Body of pancreas (tissue), 4 donors: ENCODE measurements at regions not wholly inside any gene's neighbourhood (a gene's known extent, or its start where the extent isn't known, plus 50 kb on each side); places are given as distances from the start of the nearest gene placed in this dataset.
"Not testable (repeated sequence)": the region's sequence is repeated elsewhere in the genome, so short reads cannot be mapped to it uniquely, and the experiment has no call there.

ENCODE experiments used
- ATAC-seq: fragments of 150-250 bp; one replicate; pipeline ENCODE4 v1.9.1; 2016
- DNase-seq, 4 donors: peaks; one replicate each; pipeline ENCODE4 v3.0.0-alpha.2; 2019
- H3K27ac ChIP-seq, 4 donors: fragments of 200-600 bp; sonication (generic); 1 replicate in 3 of 4; 2 replicates in 1 of 4; pipeline versions ENCODE4 v1.5.1 to v1.6.1; 2016 to 2019; ENCODE audit warnings: mild to moderate bottlenecking in 1 of 4, mixed read lengths in 1 of 4, moderate library complexity in 1 of 4
- H3K27me3 ChIP-seq, 2 donors: fragments of 200-600 bp; sonication (generic); one replicate each; pipeline ENCODE4 v1.6.0; 2016; ENCODE audit warnings: mild to moderate bottlenecking in 1 of 2
- H3K36me3 ChIP-seq, 2 donors: fragments of 200-600 bp; sonication (generic); replicated peaks in 1 of 2; 2 replicates each; pipeline ENCODE4 v1.5.1; 2016; ENCODE audit warnings: low read depth in 2 of 2; ENCODE audit not compliant: insufficient read depth in 1 of 2
- H3K4me1 ChIP-seq: fragments of 200-600 bp; sonication (generic); one replicate; pipeline ENCODE4 v1.6.0; 2016
- H3K4me3 ChIP-seq, 2 donors: fragments of 200-600 bp; sonication (generic); 1 replicate in 1 of 2; 2 replicates in 1 of 2; pipeline ENCODE4 v1.5.1; 2016 to 2019
- H3K9me3 ChIP-seq, 3 donors: fragments of 200-600 bp; sonication (generic); 1 replicate in 2 of 3; 2 replicates in 1 of 3; pipeline ENCODE4 v1.5.1; 2016
- CTCF ChIP-seq, 7 experiments: fragments of 450-650 bp in 4 of 7; fragments of 200-600 bp in 3 of 7; sonication (generic) in 3 of 7; IDR thresholded peaks; one replicate each; pipeline ENCODE4 v1.5.1; 2016 to 2019; ENCODE audit warnings: antibody characterized with exemption in 7 of 7
- POLR2A ChIP-seq, 3 donors: fragments of 450-650 bp; IDR thresholded peaks; one replicate each; pipeline ENCODE4 v1.6.1; 2016; ENCODE audit warnings: antibody characterized with exemption in 3 of 3, mild to moderate bottlenecking in 2 of 3
- WGBS, 2 donors: methylation state at CpG; one replicate each; pipeline ENCODE4 v1.1.5; 2017; 5-methylcytosine and 5-hydroxymethylcytosine counted together
- intact Hi-C: fragments of 100-400 bp; cut with DNase I; formaldehyde crosslinking; loops from one replicate; pipeline ENCODE4 v1.15.1; 2023

- no peak overlapping the region for H3K4me3 ChIP-seq
- H3K27me3 ChIP-seq = no peaks in the 10 kb centered on the region
- TF ChIP-seq POLR2A (IDR thresholded peaks at IDR 0.05) (no peak), CTCF (IDR thresholded peaks at IDR 0.05) (no peak)
- DNase-seq (no peak), ATAC-seq (no peak)
- intact Hi-C loops = no loop called here
- H3K36me3 ChIP-seq = no peaks in the 10 kb centered on the region
- WGBS, 2 donors = 64 to 72% methylated on average over 3 of the region's 3 CpGs
- no peaks in the 10 kb centered on the region for H3K9me3 ChIP-seq
- no peak overlapping the region for H3K27ac ChIP-seq
- H3K4me1 ChIP-seq = peaks cover 3% of the 10 kb centered on the region
These were observed 1536.3 kb downstream of the FAM181B start for GRCh38 chr11:81197396-81197795.

GRCh38 chr11:81192516-81192915 is 1541.1 kb downstream of the FAM181B start:
- no peak overlapping the region for H3K4me3 ChIP-seq
- no peaks in the 10 kb centered on the region for H3K27me3 ChIP-seq
- peaks cover 4% of the 10 kb centered on the region for H3K4me1 ChIP-seq
- intact Hi-C loops = no loop called here
- TF ChIP-seq CTCF (IDR thresholded peaks at IDR 0.05) (no peak), POLR2A (IDR thresholded peaks at IDR 0.05) (no peak)
- no peak overlapping the region for H3K27ac ChIP-seq
- no peaks in the 10 kb centered on the region for H3K36me3 ChIP-seq
- DNase-seq (no peak), ATAC-seq (no peak)
- no peaks in the 10 kb centered on the region for H3K9me3 ChIP-seq

- DNase-seq (no peak), ATAC-seq (no peak)
- H3K36me3 ChIP-seq = no peaks in the 10 kb centered on the region
- H3K27me3 ChIP-seq = no peaks in the 10 kb centered on the region
- H3K4me3 ChIP-seq = no peak overlapping the region
- intact Hi-C loops = no loop called here
- H3K9me3 ChIP-seq = no peaks in the 10 kb centered on the region
- TF ChIP-seq CTCF (IDR thresholded peaks at IDR 0.05) (no peak), POLR2A (IDR thresholded peaks at IDR 0.05) (no peak)
- H3K27ac ChIP-seq = no peak overlapping the region
- H3K4me1 ChIP-seq = peaks cover 4% of the 10 kb centered on the region
These were observed 1543.1 kb downstream of the FAM181B start for GRCh38 chr11:81190546-81190945.

- H3K36me3 ChIP-seq, H3K4me1 ChIP-seq, ATAC-seq, intact Hi-C loops, DNase-seq, H3K27me3 ChIP-seq, H3K9me3 ChIP-seq, H3K27ac ChIP-seq, H3K4me3 ChIP-seq: not testable (repeated sequence)
- 60 to 66% methylated on average over 7 of the region's 7 CpGs for WGBS, 2 donors
These were observed 1546.6 kb downstream of the FAM181B start for GRCh38 chr11:81187033-81187432.

GRCh38 chr11:81174646-81175330 is 1558.9 kb downstream of the FAM181B start:
- Histone ChIP-seq H3K27me3 (no peaks in the 10 kb centered on the region), H3K4me3 (no peak overlapping the region), H3K9me3 (no peaks in the 10 kb centered on the region), H3K4me1 (no peaks in the 10 kb centered on the region), H3K36me3 (no peaks in the 10 kb centered on the region), H3K27ac (no peak overlapping the region)
- 61 to 62% methylated on average over 3 of the region's 3 CpGs for WGBS, 2 donors
- intact Hi-C loops = no loop called here
- no peak for DNase-seq
- TF ChIP-seq CTCF (IDR thresholded peaks at IDR 0.05) = no peak
- no peak for TF ChIP-seq POLR2A (IDR thresholded peaks at IDR 0.05)
- no peak for ATAC-seq
